Neural progenitor cell (in vitro differentiated cells): ENCODE measurements at regions not wholly inside any gene's neighbourhood (a gene's known extent, or its start where the extent isn't known, plus 50 kb on each side); places are given as distances from the start of the nearest gene placed in this dataset.
A peak's percentile ranks its signal among the peaks of the same experiment; 100 is the strongest.

Source experiments
- DNase-seq: peaks from one replicate; pipeline ENCODE4 v3.0.0-alpha.2; 2016; ENCODE audit warnings: low spot score
- H2AFZ ChIP-seq: fragments of 200-600 bp; sonication (generic); replicated peaks from 2 replicates; pipeline ENCODE4 v1.6.1; 2016; ENCODE audit warnings: antibody characterized with exemption
- H3F3A ChIP-seq: fragments of 200-600 bp; sonication (generic); 2 replicates; pipeline ENCODE4 v1.6.1; 2016; ENCODE audit warnings: antibody characterized with exemption, low read depth
- H3K27ac ChIP-seq: fragments of 200-600 bp; sonication (generic); 2 replicates; pipeline ENCODE4 v1.5.1; 2016; ENCODE audit warnings: mild to moderate bottlenecking
- H3K27me3 ChIP-seq: fragments of 200-600 bp; sonication (generic); 2 replicates; pipeline ENCODE4 v1.6.1; 2016; ENCODE audit warnings: mild to moderate bottlenecking, moderate library complexity
- H3K36me3 ChIP-seq: fragments of 200-600 bp; sonication (generic); 2 replicates; pipeline ENCODE4 v1.5.1; 2016
- H3K4me1 ChIP-seq: fragments of 200-600 bp; sonication (generic); 2 replicates; pipeline ENCODE4 v1.6.1; 2016; ENCODE audit warnings: mixed run types
- H3K4me2 ChIP-seq: fragments of 200-600 bp; sonication (generic); 2 replicates; pipeline ENCODE4 v1.6.1; 2016
- H3K4me3 ChIP-seq: fragments of 200-600 bp; sonication (generic); 2 replicates; pipeline ENCODE4 v1.5.1; 2016
- H3K79me2 ChIP-seq: fragments of 200-600 bp; sonication (generic); 2 replicates; pipeline ENCODE4 v1.6.1; 2016; ENCODE audit warnings: low read depth
- H3K9ac ChIP-seq: fragments of 200-600 bp; sonication (generic); 2 replicates; pipeline ENCODE4 v1.6.1; 2016
- H3K9me3 ChIP-seq: fragments of 200-600 bp; sonication (generic); 2 replicates; pipeline ENCODE4 v1.5.1; 2016; ENCODE audit warnings: low read depth
- H4K20me1 ChIP-seq: fragments of 200-600 bp; sonication (generic); 2 replicates; pipeline ENCODE4 v1.6.1; 2016; ENCODE audit warnings: low read depth
- H3K27ac Mint-ChIP-seq: 3 replicates; pipeline ENCODE4 v1.8.0; 2021; ENCODE audit warnings: mixed read lengths
- H3K27me3 Mint-ChIP-seq: 2 replicates; pipeline ENCODE4 v1.8.0; 2022; ENCODE audit warnings: low read depth, mild to moderate bottlenecking, inconsistent platforms, moderate library complexity, mixed read lengths; ENCODE audit not compliant: insufficient read depth
- H3K36me3 Mint-ChIP-seq: 3 replicates; pipeline ENCODE4 v1.8.0; 2021; ENCODE audit warnings: mixed read lengths
- H3K4me1 Mint-ChIP-seq: 3 replicates; pipeline ENCODE4 v1.8.0; 2021; ENCODE audit warnings: mixed read lengths
- H3K4me3 Mint-ChIP-seq: 3 replicates; pipeline ENCODE4 v1.8.0; 2021; ENCODE audit warnings: mild to moderate bottlenecking, moderate library complexity, mixed read lengths
- H3K9me3 Mint-ChIP-seq: 3 replicates; pipeline ENCODE4 v1.8.0; 2020; ENCODE audit warnings: mixed read lengths
- CTCF ChIP-seq: fragments of 200-600 bp; sonication (generic); IDR thresholded peaks from 2 replicates; pipeline ENCODE4 v1.5.1; 2017; ENCODE audit warnings: antibody characterized with exemption, mild to moderate bottlenecking
- EZH2 ChIP-seq: fragments of 200-600 bp; sonication (generic); IDR thresholded peaks from 2 replicates; pipeline ENCODE4 v1.6.1; 2017; ENCODE audit warnings: antibody characterized with exemption, mild to moderate bottlenecking, moderate library complexity
- EZH2phosphoT487 ChIP-seq: fragments of 200-600 bp; sonication (generic); IDR thresholded peaks from 2 replicates; pipeline ENCODE4 v1.6.1; 2017; ENCODE audit warnings: antibody characterized with exemption

- Histone ChIP-seq H3K36me3 (no peaks in the 10 kb centered on the region), H3K4me1 (peaks cover 7% of the 10 kb centered on the region), H3K9me3 (no peaks in the 10 kb centered on the region), H3K27ac (no peak overlapping the region), H3K27me3 (no peaks in the 10 kb centered on the region), H3K9ac (no peak overlapping the region), H4K20me1 (no peaks in the 10 kb centered on the region), H3K4me3 (no peak overlapping the region), H3K79me2 (no peaks in the 10 kb centered on the region), H2AFZ (no peak overlapping the region), H3K4me2 (no peak overlapping the region), H3F3A (no peaks in the 10 kb centered on the region)
- Mint-ChIP-seq H3K27ac (no peak overlapping the region), H3K9me3 (peaks cover 22% of the 10 kb centered on the region), H3K36me3 (no peaks in the 10 kb centered on the region), H3K27me3 (peaks cover 2% of the 10 kb centered on the region), H3K4me3 (no peak overlapping the region), H3K4me1 (no peaks in the 10 kb centered on the region)
- TF ChIP-seq CTCF (no peak), EZH2 (no peak), EZH2phosphoT487 (no peak)
- no peak for DNase-seq
Observed at GRCh38 chr7:42858570-42858969, 53.3 kb downstream of the C7orf25 start.

- Mint-ChIP-seq H3K27me3 (peaks cover 6% of the 10 kb centered on the region), H3K27ac (no peak overlapping the region), H3K4me1 (no peaks in the 10 kb centered on the region), H3K9me3 (peaks cover 8% of the 10 kb centered on the region), H3K4me3 (no peak overlapping the region), H3K36me3 (no peaks in the 10 kb centered on the region)
- Histone ChIP-seq H2AFZ (peak overlapping the region; percentile 20), H3K36me3 (no peaks in the 10 kb centered on the region), H3F3A (no peaks in the 10 kb centered on the region), H4K20me1 (no peaks in the 10 kb centered on the region), H3K27me3 (no peaks in the 10 kb centered on the region), H3K4me1 (peaks cover 7% of the 10 kb centered on the region), H3K27ac (no peak overlapping the region), H3K9me3 (no peaks in the 10 kb centered on the region), H3K79me2 (no peaks in the 10 kb centered on the region), H3K4me2 (no peak overlapping the region), H3K9ac (no peak overlapping the region), H3K4me3 (no peak overlapping the region)
- no peak for DNase-seq
- TF ChIP-seq EZH2 (no peak), EZH2phosphoT487 (no peak), CTCF (no peak)
Observed at GRCh38 chr7:42856605-42856987, 55.3 kb downstream of the C7orf25 start.

GRCh38 chr7:42854571-42855118 is 57.2 kb downstream of the C7orf25 start:
- no peak overlapping the region for H3K27ac ChIP-seq
- Mint-ChIP-seq H3K4me3 (no peak overlapping the region), H3K4me1 (no peaks in the 10 kb centered on the region), H3K27ac (no peak overlapping the region), H3K27me3 (peaks cover 8% of the 10 kb centered on the region), H3K36me3 (no peaks in the 10 kb centered on the region), H3K9me3 (no peaks in the 10 kb centered on the region)
- peaks cover 7% of the 10 kb centered on the region for H3K4me1 ChIP-seq
- no peak for DNase-seq
- no peaks in the 10 kb centered on the region for H3F3A ChIP-seq
- no peak overlapping the region for H3K9ac ChIP-seq
- no peaks in the 10 kb centered on the region for H3K9me3 ChIP-seq
- no peak for TF ChIP-seq CTCF
- TF ChIP-seq EZH2: no peak
- TF ChIP-seq EZH2phosphoT487: no peak
- H4K20me1 ChIP-seq: no peaks in the 10 kb centered on the region
- H3K4me2 ChIP-seq: no peak overlapping the region
- H3K36me3 ChIP-seq: no peaks in the 10 kb centered on the region
- H3K4me3 ChIP-seq: no peak overlapping the region
- peak overlapping the region; percentile 68 for H2AFZ ChIP-seq
- no peaks in the 10 kb centered on the region for H3K79me2 ChIP-seq
- H3K27me3 ChIP-seq: no peaks in the 10 kb centered on the region
